Lower leg skin (tissue), 3 donors: ENCODE measurements at regions not wholly inside any gene's neighbourhood (a gene's known extent, or its start where the extent isn't known, plus 50 kb on each side); places are given as distances from the start of the nearest gene placed in this dataset.
"Not testable (repeated sequence)": the region's sequence is repeated elsewhere in the genome, so short reads cannot be mapped to it uniquely, and the experiment has no call there.

Experiments
- DNase-seq, 2 donors: peaks; one replicate each; pipeline ENCODE4 v3.0.0-alpha.2; 2019; ENCODE audit warnings: low spot score in 2 of 2
- H3K4me3 ChIP-seq: fragments of 200-600 bp; sonication (generic); 2 replicates; pipeline ENCODE4 v1.5.1; 2017; ENCODE audit warnings: mild to moderate bottlenecking, low read depth; ENCODE audit not compliant: poor library complexity, severe bottlenecking
- WGBS, 2 donors: methylation state at CpG; one replicate each; pipeline ENCODE4 v1.1.5; 2018; 5-methylcytosine and 5-hydroxymethylcytosine counted together
- intact Hi-C: fragments of 100-400 bp; cut with DNase I; formaldehyde crosslinking; loops from one replicate; pipeline ENCODE4 v1.15.0; 2023; ENCODE audit warnings: low total_unique reads

- intact Hi-C loops, DNase-seq, H3K4me3 ChIP-seq: not testable (repeated sequence)
- WGBS, 2 donors, result 58 to 61% methylated on average over 11 to 14 of the region's 14 CpGs
Measured at GRCh38 chr2:111366641-111367029, 245.9 kb downstream of the BCL2L11 start.

DNA sequence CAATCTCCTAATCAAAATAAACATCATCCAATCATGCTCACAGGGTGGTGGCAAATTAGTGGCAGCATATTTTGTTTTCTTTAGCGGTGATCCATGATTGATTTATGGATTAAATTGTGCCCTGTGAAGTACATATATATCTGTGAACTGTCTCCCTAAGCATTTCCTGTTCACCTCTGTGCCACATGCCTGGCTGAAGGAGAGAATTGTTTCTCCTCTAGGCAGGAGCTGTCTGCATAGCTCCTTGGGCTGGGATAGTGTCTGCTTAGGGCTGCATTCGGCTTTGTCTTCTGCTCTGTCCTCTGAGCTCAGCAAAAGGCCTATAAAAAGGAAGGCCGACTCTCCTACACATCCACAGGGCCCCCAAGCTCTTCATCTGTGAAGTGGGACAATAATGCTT is 246.4 kb downstream of the BCL2L11 start:
- H3K4me3 ChIP-seq, DNase-seq, intact Hi-C loops: not testable (repeated sequence)
- 77 to 87% methylated on average over 2 to 3 of the region's 3 CpGs for WGBS, 2 donors

DNA sequence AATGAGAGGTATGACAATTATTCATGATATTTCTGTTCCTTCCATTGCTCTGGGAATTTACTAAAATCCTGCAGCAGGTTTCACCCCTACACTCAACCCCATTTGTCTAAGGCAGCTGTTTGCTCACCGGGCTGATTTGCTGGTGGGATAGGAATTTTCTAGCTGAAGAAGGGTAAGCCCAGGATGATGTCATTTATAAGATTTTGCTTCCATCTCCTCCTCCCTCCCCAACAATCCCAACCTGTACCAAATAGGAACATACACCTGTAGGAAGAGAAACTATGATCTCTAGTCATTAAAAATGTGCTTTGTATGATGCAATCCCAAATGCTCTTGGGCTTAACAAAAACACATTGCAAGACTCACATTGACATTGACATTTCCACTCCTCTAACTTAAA is 247.2 kb downstream of the BCL2L11 start:
- intact Hi-C loops, DNase-seq: not testable (repeated sequence)
- 70 to 100% methylated on average over 1 of the region's 1 CpG for WGBS, 2 donors

GRCh38 chr2:111368288-111368687 is 247.6 kb downstream of the BCL2L11 start:
- DNase-seq, H3K4me3 ChIP-seq, intact Hi-C loops: not testable (repeated sequence)
- WGBS, 2 donors, result no CpG with 5 or more reads among the region's 4 CpGs

More for the DNA sequence above, 247.2 kb downstream of the BCL2L11 start:
- not testable (repeated sequence) for H3K4me3 ChIP-seq

DNA sequence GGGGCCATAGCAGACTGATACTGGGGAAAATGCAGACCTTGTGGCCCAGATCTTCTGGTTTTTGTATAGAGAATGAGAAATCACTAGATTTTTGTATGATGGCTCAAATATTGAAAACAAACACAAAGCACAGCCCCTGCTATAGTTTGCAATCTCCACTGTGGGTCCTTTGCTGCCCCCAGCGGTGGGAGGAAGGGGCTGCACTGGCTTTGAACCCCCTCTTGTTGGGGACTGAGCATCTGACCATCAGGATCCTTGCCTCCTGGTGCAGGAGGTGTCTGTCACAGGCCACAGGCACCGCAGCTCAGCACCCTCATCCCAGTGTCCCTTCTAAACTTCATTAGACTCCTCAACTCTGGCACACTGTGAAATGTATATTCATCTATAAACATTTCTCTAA is 252.3 kb downstream of the BCL2L11 start:
- intact Hi-C loops, DNase-seq, H3K4me3 ChIP-seq: not testable (repeated sequence)
- WGBS, 2 donors, result no CpG with 5 or more reads among the region's 2 CpGs

GRCh38 chr2:111373989-111374388 is 253.3 kb downstream of the BCL2L11 start:
- WGBS, 2 donors, result 90 to 91% methylated on average over 5 of the region's 5 CpGs
- H3K4me3 ChIP-seq, intact Hi-C loops, DNase-seq: not testable (repeated sequence)

DNA sequence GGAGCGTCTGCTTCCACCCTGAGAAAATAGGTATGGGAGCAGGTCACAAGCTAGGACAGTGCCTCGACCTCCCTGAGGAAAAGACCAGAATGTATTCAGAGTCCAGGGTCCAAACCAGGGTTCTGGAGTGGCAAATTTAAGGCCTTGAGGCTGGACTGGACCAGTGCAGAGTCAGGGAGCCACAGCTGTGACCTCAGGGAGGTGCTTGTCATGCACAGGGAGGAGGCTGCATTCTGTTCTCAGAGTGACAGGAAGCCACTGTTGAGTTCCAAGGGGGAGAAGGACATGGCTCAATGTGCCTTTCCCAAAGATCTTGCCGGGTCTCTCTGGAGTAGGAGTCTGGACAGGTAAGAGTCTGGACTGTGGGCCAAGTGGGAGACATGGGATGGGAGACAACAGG is 254.0 kb downstream of the BCL2L11 start:
- intact Hi-C loops, DNase-seq, H3K4me3 ChIP-seq: not testable (repeated sequence)
- 100% methylated on average over 1 of the region's 3 CpGs for WGBS, 2 donors

GRCh38 chr2:111375320-111375883 is 254.7 kb downstream of the BCL2L11 start:
- intact Hi-C loops, H3K4me3 ChIP-seq, DNase-seq: not testable (repeated sequence)
- WGBS, 2 donors, result 89 to 91% methylated on average over 8 of the region's 8 CpGs

GRCh38 chr2:111376272-111376970 is 255.7 kb downstream of the BCL2L11 start:
- H3K4me3 ChIP-seq, DNase-seq, intact Hi-C loops: not testable (repeated sequence)
- 60% methylated on average over 3 of the region's 9 CpGs; no CpG with 5 or more reads in 1 of the 2 donors for WGBS, 2 donors

DNA sequence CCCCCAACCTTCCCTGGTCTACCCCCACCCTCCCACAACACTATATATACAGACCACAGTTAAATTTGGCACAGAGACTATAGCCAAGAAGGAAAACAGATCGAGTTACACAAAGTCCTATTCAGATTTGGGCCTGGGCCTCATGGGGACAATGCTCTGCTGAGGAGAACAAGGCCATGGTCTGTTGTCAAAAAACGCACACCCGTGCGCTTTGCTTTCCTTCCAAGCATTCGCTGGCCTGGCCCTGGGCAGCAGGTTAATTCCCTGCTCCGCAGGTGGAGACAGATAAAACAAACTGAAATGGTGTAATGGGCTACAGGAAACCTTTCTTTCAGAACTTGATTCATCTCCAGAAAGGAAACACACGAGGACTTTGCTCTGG is 256.2 kb downstream of the BCL2L11 start:
- intact Hi-C loops, DNase-seq, H3K4me3 ChIP-seq: not testable (repeated sequence)
- WGBS, 2 donors, result 66 to 82% methylated on average over 5 to 6 of the region's 7 CpGs

DNA sequence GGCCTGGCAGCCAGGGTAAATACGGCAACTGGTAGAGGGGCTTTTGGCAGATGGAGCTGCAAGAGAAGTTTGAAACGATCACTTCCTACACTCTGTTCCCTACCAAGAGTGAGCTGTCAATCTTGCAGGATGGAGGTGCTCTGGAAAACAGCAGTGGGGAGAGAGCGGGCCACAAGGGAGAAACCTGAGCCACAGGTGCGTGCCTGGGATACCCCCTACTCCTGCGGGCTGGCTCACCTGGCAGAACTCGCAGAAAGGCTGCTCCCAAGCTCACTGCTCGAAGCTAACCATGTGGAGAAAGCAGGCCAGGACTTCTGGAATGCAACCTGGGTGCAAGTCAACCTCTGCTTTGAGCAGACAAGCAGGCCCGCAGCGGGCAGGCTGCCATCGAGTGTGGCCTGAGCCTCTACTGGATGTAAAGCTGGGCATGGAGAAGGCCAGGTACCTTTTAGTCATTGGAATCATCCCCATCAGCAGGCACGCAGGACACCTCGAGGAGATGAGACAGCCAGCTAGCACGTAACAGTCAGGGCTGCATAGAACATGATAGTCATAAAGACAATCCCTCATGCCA is 256.8 kb downstream of the BCL2L11 start:
- H3K4me3 ChIP-seq, intact Hi-C loops, DNase-seq: not testable (repeated sequence)
- WGBS, 2 donors, result no CpG with 5 or more reads among the region's 13 CpGs

GRCh38 chr2:111378348-111378747 is 257.6 kb downstream of the BCL2L11 start:
- DNase-seq, intact Hi-C loops, H3K4me3 ChIP-seq: not testable (repeated sequence)
- WGBS, 2 donors, result no CpG with 5 or more reads among the region's 3 CpGs

GRCh38 chr2:111380733-111381439 is 260.2 kb downstream of the BCL2L11 start:
- WGBS, 2 donors, result 40 to 56% methylated on average over 3 to 4 of the region's 5 CpGs
- DNase-seq, intact Hi-C loops, H3K4me3 ChIP-seq: not testable (repeated sequence)

- H3K4me3 ChIP-seq, DNase-seq, intact Hi-C loops: not testable (repeated sequence)
- WGBS, 2 donors, result 82 to 93% methylated on average over 6 of the region's 11 CpGs
Measured at GRCh38 chr2:111381530-111382306, 261.0 kb downstream of the BCL2L11 start.
